Activated T-cell treated with anti-CD3 and anti-CD28 coated beads for 24 hours (primary cell): ENCODE measurements at regions not wholly inside any gene's neighbourhood (a gene's known extent, or its start where the extent isn't known, plus 50 kb on each side); places are given as distances from the start of the nearest gene placed in this dataset.
"Not testable (repeated sequence)": the region's sequence is repeated elsewhere in the genome, so short reads cannot be mapped to it uniquely, and the experiment has no call there.

Experiments used
- DNase-seq: peaks from one replicate; pipeline ENCODE4 v3.0.0-alpha.2; 2020; ENCODE audit warnings: low read depth

DNA sequence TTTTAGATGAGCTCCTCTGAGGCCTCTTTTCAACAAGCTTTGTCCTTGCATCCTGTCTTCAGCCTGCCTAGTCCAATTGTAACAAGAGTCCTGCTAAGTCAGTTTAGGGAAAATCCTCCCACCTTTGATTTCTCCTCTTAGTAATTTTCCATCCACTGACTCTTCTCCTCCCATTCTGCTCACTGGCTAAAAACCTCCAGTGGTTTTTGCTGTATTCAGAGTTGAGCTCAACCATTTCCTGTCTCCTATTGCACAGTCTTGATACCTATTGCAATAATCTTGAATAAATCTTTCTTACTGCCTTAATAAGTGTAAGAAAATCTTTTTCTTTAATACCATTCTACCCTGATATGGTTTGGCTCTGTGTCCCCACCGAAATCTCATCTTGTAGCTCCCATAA, 117.8 kb upstream of the ENPP6 start:
- no peak for DNase-seq

- DNase-seq, result not testable (repeated sequence)
These were observed 115.8 kb upstream of the ENPP6 start for GRCh38 chr4:184333446-184333845.

DNA sequence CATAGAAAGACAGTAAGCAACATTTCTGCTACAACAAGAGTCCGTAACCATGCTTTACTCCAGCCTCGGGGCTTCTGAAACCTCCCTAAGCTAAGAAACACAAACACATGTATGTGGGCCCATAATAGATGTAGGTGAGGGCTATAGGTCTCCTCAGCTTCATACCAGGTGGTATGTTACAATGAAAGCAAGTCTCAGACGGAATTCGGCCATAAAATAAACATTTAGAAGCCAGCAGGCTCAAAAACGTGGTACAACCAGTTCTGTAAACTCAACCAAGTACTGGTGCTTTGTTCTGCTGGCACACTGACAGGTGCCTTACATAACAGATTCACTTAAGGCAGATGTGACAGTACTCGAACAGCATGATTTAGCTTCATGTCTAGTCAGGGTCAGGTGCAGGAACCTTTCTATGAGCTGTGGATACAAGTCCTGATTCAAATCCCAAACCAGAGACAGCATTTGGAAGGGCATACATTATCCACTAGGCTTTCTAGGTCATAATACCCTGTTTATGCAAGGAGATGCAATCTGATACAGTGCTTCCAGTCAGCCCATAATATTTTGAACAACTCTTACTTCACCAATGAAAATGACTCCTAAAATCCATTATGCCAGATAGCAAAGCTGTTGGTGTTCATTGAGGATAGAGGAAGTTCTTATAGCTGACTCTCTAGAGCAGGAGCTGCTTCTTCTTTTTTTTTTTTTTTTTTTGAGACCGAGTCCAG, 113.8 kb upstream of the ENPP6 start:
- no peak for DNase-seq

DNA sequence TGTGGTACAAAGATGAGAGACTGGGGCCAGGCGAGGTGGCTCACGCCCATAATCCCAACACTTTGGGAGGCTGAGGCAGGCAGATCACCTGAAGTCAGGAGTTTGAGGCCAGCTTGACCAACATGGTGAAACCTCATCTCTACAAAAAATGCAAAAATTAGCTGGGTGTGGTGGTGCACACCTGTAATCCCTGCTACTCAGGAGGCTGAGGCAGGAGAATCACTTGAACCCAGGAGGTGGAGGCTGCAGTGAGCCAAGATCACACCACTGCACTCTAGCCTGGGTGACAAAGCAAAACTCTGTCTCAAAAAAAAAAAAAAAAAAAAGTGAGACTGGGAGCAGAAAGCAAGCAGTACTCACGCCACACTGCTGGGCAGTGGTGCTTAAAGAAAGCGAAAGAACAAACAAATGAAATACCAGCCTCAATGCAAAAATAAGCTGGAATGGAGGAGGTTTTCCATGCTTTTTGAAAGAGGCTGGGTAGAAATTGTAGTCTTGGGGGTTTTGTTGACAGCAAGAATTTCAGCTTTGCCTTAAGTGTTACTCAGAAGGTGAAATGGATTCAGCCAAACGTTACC, 112.9 kb upstream of the ENPP6 start:
- DNase-seq, result not testable (repeated sequence)

- no peak for DNase-seq
These were observed 112.2 kb upstream of the ENPP6 start for GRCh38 chr4:184329659-184330400.

- no peak for DNase-seq
These were observed 111.6 kb upstream of the ENPP6 start for GRCh38 chr4:184329235-184329634.

- DNase-seq, result no peak
These were observed 110.5 kb upstream of the ENPP6 start for GRCh38 chr4:184328022-184328736.

- DNase-seq, result no peak
These were observed 107.3 kb upstream of the ENPP6 start for GRCh38 chr4:184324939-184325477.

- no peak for DNase-seq
These were observed 104.8 kb upstream of the ENPP6 start for GRCh38 chr4:184322328-184323025.

DNA sequence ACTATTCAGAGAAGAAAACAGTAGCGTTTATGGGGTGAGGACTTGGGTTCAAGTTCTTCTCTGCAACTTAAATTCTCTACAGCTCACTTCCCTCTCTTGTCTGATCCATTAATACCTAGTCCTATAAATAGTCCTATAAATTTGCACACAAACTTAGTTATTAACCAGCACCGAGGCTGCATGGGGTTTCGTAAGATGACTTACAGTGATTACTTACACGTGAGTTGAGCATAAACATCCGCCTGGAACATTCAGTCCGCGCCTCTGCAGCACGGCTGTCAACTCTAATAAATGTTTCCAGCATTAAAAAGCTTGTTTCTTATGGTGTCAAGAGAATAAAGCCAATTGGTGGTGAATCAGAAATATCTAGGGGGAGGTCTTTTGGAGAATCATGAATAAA, 103.0 kb upstream of the ENPP6 start:
- no peak for DNase-seq

GRCh38 chr4:184318852-184319251, 101.2 kb upstream of the ENPP6 start:
- no peak for DNase-seq

GRCh38 chr4:184317234-184317918, 99.7 kb upstream of the ENPP6 start:
- no peak for DNase-seq

DNA sequence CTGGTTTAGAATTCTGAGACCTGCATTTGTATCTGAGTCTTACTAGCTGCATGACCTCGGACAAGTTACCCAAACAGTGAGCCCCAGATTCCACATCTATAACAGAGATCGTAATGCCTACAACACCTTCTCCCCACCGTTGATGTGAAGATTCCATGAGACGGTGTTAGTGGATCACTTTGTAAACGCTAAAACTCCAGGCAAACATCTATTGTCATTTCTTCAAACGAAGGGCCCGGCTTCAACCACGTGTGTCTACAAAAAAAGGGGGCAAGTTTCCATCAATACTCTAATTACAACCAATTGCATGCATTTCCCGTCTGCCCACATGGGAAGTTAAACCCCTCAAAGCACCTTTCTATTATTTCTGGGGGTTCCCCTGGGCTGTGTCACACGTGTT, 99.1 kb upstream of the ENPP6 start:
- no peak for DNase-seq

DNA sequence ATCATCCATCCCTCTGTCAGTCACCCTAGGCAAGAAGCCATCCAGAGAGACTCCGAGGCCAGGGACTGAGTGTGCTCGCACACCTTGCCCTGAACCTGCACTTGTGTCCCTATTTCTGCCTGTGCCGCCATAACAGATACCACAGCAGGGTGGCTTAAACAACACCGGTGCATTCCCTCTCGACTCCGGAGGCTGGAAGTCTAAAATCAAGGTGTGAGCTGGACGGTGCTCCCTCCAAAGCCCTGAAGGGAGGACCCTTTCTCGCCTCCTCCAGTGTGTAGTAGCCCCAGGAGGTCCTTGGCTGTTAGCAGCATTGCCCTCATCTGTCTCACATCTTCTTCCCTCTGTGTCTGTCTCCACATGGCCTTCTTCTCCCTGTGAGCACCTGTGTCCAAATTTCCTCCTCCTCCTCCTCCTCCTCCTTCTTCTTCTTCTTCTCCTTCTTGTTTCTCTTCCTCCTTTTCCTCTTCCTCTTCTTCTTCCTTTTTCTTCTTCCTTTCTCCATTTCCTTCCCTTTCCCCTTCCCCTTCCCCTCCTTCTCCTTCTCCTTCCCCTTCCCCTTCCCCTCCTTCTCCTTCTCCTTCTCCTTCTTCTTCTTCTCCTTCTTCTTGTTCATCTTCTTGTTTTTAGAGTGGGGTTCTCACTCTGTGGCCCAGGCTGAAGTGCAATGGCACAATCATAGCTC, 98.1 kb upstream of the ENPP6 start:
- DNase-seq, result no peak

DNA sequence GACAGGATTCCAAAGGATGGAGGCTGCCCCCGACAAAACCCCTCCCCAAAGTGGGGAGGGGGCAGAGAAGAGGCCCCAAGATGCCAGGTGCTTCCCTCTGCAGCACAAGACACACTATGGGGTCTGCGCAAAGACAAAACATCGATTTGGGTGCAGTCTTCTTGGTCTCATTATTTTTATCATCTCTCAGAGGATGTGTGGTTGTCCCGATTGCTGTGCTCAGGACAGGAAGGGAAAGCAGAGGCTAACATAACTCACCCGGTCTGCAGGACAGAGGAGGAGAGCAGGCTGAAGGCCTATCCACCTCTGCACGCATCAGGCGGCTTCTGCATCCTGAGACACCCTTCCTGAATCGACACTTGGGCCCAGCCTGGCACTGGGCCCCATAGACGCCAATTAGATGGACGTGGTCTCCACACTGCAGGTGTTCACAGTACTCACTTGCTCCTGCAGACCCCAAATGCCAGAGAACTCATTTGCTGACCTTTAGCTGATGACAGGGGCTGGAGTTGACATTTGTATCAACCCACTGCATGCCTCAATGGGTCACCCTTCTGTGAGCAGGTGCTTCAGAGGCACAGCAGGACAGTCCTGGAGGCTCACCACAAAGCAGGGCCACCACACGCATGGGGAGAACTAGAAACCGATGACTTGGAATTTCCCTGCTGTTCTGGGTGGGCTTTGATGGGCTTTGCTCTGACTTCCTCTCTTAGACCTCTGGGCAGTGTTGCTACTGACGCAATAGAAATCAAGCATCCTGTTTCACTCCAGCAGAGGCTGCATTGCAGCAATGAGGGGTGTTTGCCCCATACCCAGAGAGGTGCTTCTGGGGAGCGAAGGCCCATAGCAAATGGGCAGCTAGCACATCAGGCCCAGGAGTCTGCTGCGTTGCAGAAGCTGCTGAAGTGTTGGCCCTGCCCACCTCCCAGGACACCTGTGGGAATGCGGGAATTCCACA, 96.3 kb upstream of the ENPP6 start:
- no peak for DNase-seq

GRCh38 chr4:184313058-184313581, 95.4 kb upstream of the ENPP6 start:
- no peak for DNase-seq

DNA sequence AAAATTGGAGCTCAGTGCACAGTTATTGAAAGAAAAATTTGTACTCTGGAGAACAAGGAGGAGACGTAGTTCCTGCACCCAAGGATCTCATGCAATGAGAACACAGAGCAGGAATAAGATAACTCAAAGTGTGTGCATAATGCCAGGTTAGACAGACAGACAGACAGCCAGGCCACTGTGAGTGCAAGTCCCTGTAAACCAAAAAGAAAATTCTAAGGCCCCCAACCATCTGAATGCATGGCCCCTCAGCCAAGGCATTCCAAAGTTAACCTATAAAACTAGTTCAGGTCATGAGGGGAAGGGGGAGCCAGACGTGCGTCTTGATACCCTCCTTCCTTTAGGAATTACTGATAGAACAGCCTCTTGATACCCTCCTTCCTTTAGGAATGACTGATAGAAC, 94.5 kb upstream of the ENPP6 start:
- no peak for DNase-seq

DNA sequence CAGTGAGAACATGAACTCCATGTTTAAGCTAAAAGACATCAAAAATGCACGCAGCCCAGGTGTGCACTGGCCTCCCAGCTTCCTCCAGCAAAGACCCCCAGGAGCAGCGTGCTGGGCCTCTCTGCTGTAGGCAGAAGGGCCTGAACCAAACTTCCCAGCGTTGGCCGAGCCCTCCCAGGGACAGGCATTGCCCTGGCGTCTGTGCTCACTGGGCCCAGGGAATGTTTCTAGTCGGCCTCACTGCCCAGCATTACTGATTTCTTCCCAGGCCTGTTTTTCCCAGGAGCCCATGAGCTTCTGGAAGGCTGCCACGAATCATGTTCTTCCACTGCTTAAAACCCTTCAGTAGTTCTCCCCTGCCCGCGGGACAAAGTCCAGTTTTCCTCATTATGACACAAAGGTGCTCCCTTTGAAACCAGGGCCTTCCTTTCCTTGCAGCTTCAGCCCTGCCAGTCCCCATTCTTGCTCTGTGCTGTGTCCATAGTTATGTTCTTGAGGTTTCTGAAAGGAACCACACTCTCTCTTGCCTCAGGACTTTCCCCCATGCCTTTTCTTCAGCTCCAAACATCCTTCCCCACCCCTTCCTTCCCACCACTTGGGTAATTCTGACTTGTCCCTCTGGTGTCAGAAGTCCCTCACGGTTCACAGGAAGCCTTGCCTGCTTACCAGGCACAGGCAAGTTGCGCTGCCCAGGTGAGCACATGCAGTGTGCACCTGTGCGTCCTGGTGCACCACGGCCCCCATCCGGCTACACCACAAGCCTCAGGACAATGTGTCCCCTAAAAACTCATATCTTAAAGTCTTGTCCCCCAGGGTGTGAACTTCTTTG, 93.4 kb upstream of the ENPP6 start:
- DNase-seq, result no peak
